ENCODE measurements at regions not wholly inside any gene's neighbourhood (a gene's known extent, or its start where the extent isn't known, plus 50 kb on each side); places are given as distances from the start of the nearest gene placed in this dataset.
A peak's percentile ranks its signal among the peaks of the same experiment; 100 is the strongest.
"Not testable (repeated sequence)": the region's sequence is repeated elsewhere in the genome, so short reads cannot be mapped to it uniquely, and the experiment has no call there.

DNA sequence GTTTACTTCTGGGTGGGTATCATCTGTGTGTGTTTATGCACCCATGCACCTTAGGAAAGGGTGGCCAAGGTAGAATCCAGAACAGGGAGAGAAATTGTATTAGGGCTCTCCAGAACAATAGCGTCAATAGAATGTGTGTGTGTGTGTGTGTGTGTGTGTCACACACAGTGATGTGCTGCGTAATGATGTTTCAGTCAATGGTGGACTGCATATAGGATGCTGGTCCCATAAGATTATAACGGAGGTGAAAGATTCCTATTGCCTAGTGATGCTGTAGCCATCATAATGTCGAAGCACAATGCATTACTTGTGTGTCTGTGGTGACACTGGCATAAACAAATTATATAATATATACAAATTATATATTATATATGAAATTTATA, 69.3 kb upstream of the PRR23C start:
- Histone ChIP-seq H3K27ac (ENCODE audit: low read depth, low read length) (no peak overlapping the region), H3K79me2 (ENCODE audit: insufficient read depth, low read length) (no peaks in the 10 kb centered on the region), H3K27me3 (ENCODE audit: insufficient read depth, low read length) (peaks cover 6% of the 10 kb centered on the region), H3K4me3 (ENCODE audit: insufficient read depth, low read length) (no peak overlapping the region), H3K4me2 (ENCODE audit: insufficient read depth, low read length) (no peak overlapping the region), H3K9me3 (ENCODE audit: low read depth, low read length) (no peaks in the 10 kb centered on the region), H3K4me1 (ENCODE audit: insufficient read depth, low read length) (peaks cover 15% of the 10 kb centered on the region), H3K36me3 (ENCODE audit: insufficient read depth, low read length) (no peaks in the 10 kb centered on the region), H2AFZ (ENCODE audit: low read length) (no peak overlapping the region), H4K20me1 (ENCODE audit: insufficient read depth, low read length) (no peaks in the 10 kb centered on the region)
- no peak for DNase-seq (ENCODE audit: insufficient read length, low spot score, missing footprints)
- TF ChIP-seq, protein P1, sequence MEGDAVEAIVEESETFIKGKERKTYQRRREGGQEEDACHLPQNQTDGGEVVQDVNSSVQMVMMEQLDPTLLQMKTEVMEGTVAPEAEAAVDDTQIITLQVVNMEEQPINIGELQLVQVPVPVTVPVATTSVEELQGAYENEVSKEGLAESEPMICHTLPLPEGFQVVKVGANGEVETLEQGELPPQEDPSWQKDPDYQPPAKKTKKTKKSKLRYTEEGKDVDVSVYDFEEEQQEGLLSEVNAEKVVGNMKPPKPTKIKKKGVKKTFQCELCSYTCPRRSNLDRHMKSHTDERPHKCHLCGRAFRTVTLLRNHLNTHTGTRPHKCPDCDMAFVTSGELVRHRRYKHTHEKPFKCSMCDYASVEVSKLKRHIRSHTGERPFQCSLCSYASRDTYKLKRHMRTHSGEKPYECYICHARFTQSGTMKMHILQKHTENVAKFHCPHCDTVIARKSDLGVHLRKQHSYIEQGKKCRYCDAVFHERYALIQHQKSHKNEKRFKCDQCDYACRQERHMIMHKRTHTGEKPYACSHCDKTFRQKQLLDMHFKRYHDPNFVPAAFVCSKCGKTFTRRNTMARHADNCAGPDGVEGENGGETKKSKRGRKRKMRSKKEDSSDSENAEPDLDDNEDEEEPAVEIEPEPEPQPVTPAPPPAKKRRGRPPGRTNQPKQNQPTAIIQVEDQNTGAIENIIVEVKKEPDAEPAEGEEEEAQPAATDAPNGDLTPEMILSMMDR (IDR thresholded peaks at IDR 0.05; ENCODE audit: extremely low read depth, low read depth, low read length): no peak

DNA sequence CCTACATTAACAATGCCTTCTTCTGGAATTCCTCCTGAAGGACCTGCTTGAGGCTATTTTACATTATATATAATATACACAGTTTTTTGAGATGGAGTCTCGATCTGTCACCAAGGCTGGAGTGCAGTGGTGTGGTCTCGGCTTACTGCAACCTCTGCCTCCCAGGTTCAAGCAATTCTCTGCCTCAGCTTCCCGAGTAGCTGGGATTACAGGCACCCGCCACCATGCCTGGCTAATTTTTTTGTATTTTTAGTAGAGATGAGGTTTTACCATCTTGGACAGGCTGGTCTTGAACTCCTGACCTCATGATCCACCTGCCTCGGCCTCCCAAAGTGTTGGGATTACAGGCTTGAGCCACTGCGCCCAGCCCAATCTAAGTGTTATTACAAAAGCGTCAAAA, 71.9 kb upstream of the PRR23C start:
- peak overlapping the region; percentile 24 for H3K4me2 ChIP-seq (ENCODE audit: insufficient read depth, low read length)

DNA sequence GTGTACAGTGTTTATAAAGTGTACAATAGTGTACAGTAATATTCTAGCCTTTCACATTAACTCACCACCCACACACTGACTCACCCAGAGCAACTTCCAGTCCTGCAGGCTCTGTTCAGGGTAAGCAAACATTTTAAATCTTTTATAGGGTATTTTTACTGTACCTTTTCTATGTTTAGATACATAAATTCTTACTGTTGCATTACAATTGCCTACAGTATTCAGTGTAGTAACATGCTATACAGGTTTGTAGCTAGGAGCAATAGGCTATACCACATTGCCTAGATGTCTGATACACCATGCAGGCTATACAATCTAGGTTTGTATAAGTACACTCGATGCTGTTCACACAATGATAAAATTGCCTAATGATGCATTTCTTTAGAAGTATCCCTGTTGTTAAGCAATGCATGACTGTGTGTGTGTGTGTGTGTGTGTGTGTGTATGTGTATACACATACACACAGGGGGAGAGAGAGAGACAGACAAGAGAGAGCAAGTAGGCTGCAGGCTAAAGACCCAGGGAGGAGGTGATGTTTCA, 72.5 kb upstream of the PRR23C start:
- TF ChIP-seq, protein P1 (IDR thresholded peaks at IDR 0.05; ENCODE audit: extremely low read depth, low read depth, low read length): no peak
- Histone ChIP-seq H3K9me3 (ENCODE audit: low read depth, low read length) (no peaks in the 10 kb centered on the region), H3K4me2 (ENCODE audit: insufficient read depth, low read length) (peak overlapping the region; percentile 24), H3K4me3 (ENCODE audit: insufficient read depth, low read length) (no peak overlapping the region), H4K20me1 (ENCODE audit: insufficient read depth, low read length) (no peaks in the 10 kb centered on the region), H3K79me2 (ENCODE audit: insufficient read depth, low read length) (no peaks in the 10 kb centered on the region), H3K4me1 (ENCODE audit: insufficient read depth, low read length) (peaks cover 41% of the 10 kb centered on the region), H2AFZ (ENCODE audit: low read length) (peak overlapping the region; percentile 26), H3K27ac (ENCODE audit: low read depth, low read length) (no peak overlapping the region), H3K36me3 (ENCODE audit: insufficient read depth, low read length) (no peaks in the 10 kb centered on the region), H3K27me3 (ENCODE audit: insufficient read depth, low read length) (no peaks in the 10 kb centered on the region)
- DNase-seq (ENCODE audit: insufficient read length, low spot score, missing footprints): no peak

More for the DNA sequence above, 71.9 kb upstream of the PRR23C start:
- not testable (repeated sequence) for H3K27ac ChIP-seq (ENCODE audit: low read depth, low read length); H3K9me3 ChIP-seq (ENCODE audit: low read depth, low read length); H3K36me3 ChIP-seq (ENCODE audit: insufficient read depth, low read length); H3K4me3 ChIP-seq (ENCODE audit: insufficient read depth, low read length); H3K27me3 ChIP-seq (ENCODE audit: insufficient read depth, low read length); H2AFZ ChIP-seq (ENCODE audit: low read length); DNase-seq (ENCODE audit: insufficient read length, low spot score, missing footprints); H4K20me1 ChIP-seq (ENCODE audit: insufficient read depth, low read length); H3K79me2 ChIP-seq (ENCODE audit: insufficient read depth, low read length)
- H3K4me1 ChIP-seq (ENCODE audit: insufficient read depth, low read length): peaks cover 35% of the 10 kb centered on the region

DNA sequence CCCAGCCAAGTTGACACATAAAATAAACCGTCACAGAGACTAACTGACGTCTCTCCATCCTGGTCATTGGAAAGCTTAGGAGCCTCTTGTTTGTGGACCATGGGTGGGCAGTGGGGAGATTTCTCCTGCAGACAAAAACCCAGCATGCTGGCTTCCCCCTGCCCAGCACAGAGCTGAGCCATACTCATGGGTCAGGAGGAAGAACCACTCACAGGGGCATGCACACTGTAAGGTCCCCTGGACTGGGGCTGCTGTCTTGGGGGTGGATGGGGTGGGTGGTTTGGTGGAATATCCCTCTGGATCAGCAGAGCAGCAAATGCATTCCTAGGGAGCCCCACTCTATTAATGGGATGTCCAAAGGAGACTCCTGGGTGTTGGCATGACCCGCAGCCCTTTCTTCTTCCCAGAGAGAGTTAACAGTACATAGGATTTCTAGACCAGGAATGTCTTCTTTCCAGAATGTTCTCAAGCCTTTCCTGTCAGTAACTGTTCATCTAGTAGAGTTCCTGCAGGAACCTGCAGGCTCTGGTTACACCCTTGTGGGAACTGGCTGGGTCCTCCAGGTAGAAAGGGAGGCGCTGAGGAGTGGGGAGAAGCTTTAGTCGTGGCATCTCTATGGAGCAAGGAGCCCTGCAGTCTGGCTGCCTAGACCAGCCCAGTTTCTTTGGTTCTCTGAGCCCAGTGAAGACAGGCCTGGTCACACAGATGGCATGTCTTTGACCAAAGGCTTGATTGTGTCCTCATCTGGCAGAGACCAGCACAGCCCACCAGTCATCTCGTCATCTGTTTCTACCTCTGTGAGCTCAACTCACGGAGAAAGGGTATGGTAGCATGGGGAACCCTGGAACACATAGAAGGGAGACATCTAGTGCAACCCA, 73.4 kb upstream of the PRR23C start:
- no peaks in the 10 kb centered on the region for H3K79me2 ChIP-seq (ENCODE audit: insufficient read depth, low read length)
- H3K36me3 ChIP-seq (ENCODE audit: insufficient read depth, low read length): no peaks in the 10 kb centered on the region
- peak overlapping the region; percentile 26 for H2AFZ ChIP-seq (ENCODE audit: low read length)
- DNase-seq (ENCODE audit: insufficient read length, low spot score, missing footprints): no peak
- no peak overlapping the region for H3K27ac ChIP-seq (ENCODE audit: low read depth, low read length)
- H3K4me1 ChIP-seq (ENCODE audit: insufficient read depth, low read length): peaks cover 44% of the 10 kb centered on the region
- TF ChIP-seq, protein P1 (IDR thresholded peaks at IDR 0.05; ENCODE audit: extremely low read depth, low read depth, low read length): no peak
- no peaks in the 10 kb centered on the region for H3K27me3 ChIP-seq (ENCODE audit: insufficient read depth, low read length)
- no peak overlapping the region for H3K4me2 ChIP-seq (ENCODE audit: insufficient read depth, low read length)
- no peaks in the 10 kb centered on the region for H3K9me3 ChIP-seq (ENCODE audit: low read depth, low read length)
- no peak overlapping the region for H3K4me3 ChIP-seq (ENCODE audit: insufficient read depth, low read length)
- no peaks in the 10 kb centered on the region for H4K20me1 ChIP-seq (ENCODE audit: insufficient read depth, low read length)
